ENCODE measurements at regions not wholly inside any gene's neighbourhood (a gene's known extent, or its start where the extent isn't known, plus 50 kb on each side); places are given as distances from the start of the nearest gene placed in this dataset.

GRCh38 chr20:10965936-10966470 lies 292.2 kb upstream of the JAG1 start:
- Mint-ChIP-seq H3K4me3 (no peak overlapping the region), H3K4me1 (no peaks in the 10 kb centered on the region), H3K9me3 (peaks cover 2% of the 10 kb centered on the region), H3K27ac (ENCODE audit: unreplicated experiment) (no peak overlapping the region), H3K36me3 (ENCODE audit: low read depth) (no peaks in the 10 kb centered on the region), H3K27me3 (ENCODE audit: low read depth) (no peaks in the 10 kb centered on the region)
- no peak for DNase-seq (ENCODE audit: low read depth, low spot score)
- TF ChIP-seq, protein P1, sequence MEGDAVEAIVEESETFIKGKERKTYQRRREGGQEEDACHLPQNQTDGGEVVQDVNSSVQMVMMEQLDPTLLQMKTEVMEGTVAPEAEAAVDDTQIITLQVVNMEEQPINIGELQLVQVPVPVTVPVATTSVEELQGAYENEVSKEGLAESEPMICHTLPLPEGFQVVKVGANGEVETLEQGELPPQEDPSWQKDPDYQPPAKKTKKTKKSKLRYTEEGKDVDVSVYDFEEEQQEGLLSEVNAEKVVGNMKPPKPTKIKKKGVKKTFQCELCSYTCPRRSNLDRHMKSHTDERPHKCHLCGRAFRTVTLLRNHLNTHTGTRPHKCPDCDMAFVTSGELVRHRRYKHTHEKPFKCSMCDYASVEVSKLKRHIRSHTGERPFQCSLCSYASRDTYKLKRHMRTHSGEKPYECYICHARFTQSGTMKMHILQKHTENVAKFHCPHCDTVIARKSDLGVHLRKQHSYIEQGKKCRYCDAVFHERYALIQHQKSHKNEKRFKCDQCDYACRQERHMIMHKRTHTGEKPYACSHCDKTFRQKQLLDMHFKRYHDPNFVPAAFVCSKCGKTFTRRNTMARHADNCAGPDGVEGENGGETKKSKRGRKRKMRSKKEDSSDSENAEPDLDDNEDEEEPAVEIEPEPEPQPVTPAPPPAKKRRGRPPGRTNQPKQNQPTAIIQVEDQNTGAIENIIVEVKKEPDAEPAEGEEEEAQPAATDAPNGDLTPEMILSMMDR (conservative IDR thresholded peaks at IDR 0.05) = no peak

GRCh38 chr20:10970109-10970508 lies 296.3 kb upstream of the JAG1 start:
- H3K36me3 Mint-ChIP-seq (ENCODE audit: low read depth) = no peaks in the 10 kb centered on the region
- H3K27ac Mint-ChIP-seq (ENCODE audit: unreplicated experiment) = no peak overlapping the region

DNA sequence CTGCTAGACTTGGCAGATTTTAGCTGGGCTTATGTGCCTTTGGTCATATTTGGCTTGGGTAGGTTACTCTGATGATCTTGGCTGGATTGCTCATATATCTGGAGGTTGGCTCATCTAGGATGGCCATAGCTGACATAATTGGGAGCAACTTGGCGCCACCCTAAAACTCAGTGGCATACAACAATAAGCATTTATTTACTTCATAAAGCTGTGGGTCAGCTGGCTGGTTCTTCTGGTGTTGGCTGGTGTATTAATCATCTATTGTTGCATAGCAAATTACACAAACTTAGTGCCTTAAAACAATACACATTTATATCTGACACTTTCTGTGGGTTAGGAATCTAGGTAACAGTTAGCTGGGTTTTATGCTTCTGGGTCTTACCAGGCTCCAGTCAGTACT lies 297.3 kb upstream of the JAG1 start:
- no peak overlapping the region for H3K27ac Mint-ChIP-seq (ENCODE audit: unreplicated experiment)

More at GRCh38 chr20:10970109-10970508, 296.3 kb upstream of the JAG1 start:
- Mint-ChIP-seq H3K4me3 (no peak overlapping the region), H3K27me3 (ENCODE audit: low read depth) (no peaks in the 10 kb centered on the region), H3K4me1 (no peaks in the 10 kb centered on the region), H3K9me3 (peaks cover 7% of the 10 kb centered on the region)
- no peak for DNase-seq (ENCODE audit: low read depth, low spot score)
- TF ChIP-seq, protein P1 (conservative IDR thresholded peaks at IDR 0.05) = no peak

DNA sequence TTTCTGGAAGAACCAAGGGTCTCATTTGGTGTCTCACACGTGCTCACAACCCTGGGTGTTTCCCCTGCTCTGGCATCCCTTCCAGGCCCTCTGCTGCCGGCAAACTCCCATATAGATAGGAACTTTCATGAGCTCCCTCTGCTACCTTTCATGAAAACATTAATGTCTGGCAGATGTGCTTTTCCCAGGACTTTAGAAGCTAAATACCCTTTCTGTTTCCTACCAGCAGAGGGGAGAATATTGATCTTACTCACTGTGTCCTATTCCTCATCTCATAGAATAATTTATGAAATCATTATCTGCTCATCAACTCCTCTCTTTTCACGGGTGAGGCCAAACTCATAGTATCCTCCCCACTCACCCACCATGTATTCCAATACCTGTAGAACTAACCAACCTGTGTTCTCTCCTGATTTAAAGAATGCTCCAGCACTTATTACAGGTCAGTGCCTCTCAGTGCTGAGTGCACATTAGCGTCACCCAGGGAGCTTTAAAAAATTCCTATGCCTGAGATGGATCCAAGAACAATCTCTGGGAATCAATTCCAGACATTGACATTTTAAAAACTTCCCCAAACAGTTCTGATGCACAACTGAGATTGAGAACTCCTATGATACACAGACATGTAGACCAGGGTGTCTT lies 298.5 kb upstream of the JAG1 start:
- no peaks in the 10 kb centered on the region for H3K36me3 Mint-ChIP-seq (ENCODE audit: low read depth)
- TF ChIP-seq, protein P1 (conservative IDR thresholded peaks at IDR 0.05) = no peak
- peaks cover 7% of the 10 kb centered on the region for H3K9me3 Mint-ChIP-seq
- no peak overlapping the region for H3K27ac Mint-ChIP-seq (ENCODE audit: unreplicated experiment)
- no peaks in the 10 kb centered on the region for H3K27me3 Mint-ChIP-seq (ENCODE audit: low read depth)
- H3K4me1 Mint-ChIP-seq = peaks cover 4% of the 10 kb centered on the region
- no peak for DNase-seq (ENCODE audit: low read depth, low spot score)
- no peak overlapping the region for H3K4me3 Mint-ChIP-seq

More for the DNA sequence above, 297.3 kb upstream of the JAG1 start:
- no peaks in the 10 kb centered on the region for H3K36me3 Mint-ChIP-seq (ENCODE audit: low read depth)
- peaks cover 7% of the 10 kb centered on the region for H3K9me3 Mint-ChIP-seq
- no peak for DNase-seq (ENCODE audit: low read depth, low spot score)
- no peak overlapping the region for H3K4me3 Mint-ChIP-seq
- no peaks in the 10 kb centered on the region for H3K27me3 Mint-ChIP-seq (ENCODE audit: low read depth)
- TF ChIP-seq, protein P1 (conservative IDR thresholded peaks at IDR 0.05) = no peak
- no peaks in the 10 kb centered on the region for H3K4me1 Mint-ChIP-seq

DNA sequence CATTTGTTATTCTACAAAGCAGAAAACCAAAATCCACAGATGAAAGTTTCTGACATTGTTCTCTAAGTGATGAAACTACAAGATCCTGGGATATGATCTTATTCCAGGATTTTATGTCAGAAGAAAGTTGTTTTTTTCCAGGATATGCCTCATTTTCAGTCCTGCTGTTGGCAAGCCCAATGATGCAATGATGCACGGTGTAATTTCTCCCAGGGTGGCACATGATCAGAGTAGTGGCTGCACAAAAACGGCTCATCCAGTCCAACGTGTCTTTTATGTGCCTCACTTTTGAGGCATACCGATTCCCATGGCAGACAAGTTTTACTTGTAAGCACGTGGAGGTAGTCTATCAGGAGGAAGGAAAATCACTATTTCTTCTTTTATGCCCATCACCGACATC lies 302.3 kb upstream of the JAG1 start:
- Mint-ChIP-seq H3K27ac (ENCODE audit: unreplicated experiment) (no peak overlapping the region), H3K27me3 (ENCODE audit: low read depth) (no peaks in the 10 kb centered on the region), H3K9me3 (peaks cover 7% of the 10 kb centered on the region), H3K36me3 (ENCODE audit: low read depth) (no peaks in the 10 kb centered on the region), H3K4me1 (peaks cover 21% of the 10 kb centered on the region), H3K4me3 (no peak overlapping the region)
- DNase-seq (ENCODE audit: low read depth, low spot score) = no peak
- TF ChIP-seq, protein P1 (conservative IDR thresholded peaks at IDR 0.05) = no peak

All from neural crest cell (in vitro differentiated cells).